Smooth muscle cell (in vitro differentiated cells): ENCODE measurements at regions not wholly inside any gene's neighbourhood (a gene's known extent, or its start where the extent isn't known, plus 50 kb on each side); places are given as distances from the start of the nearest gene placed in this dataset.

Source experiments
- DNase-seq: peaks from one replicate; lab custom pipeline; 2025; ENCODE audit not compliant: unreplicated experiment; lab: John Stamatoyannopoulos, UW
- H2AFZ ChIP-seq: fragments of 200-600 bp; sonication (generic); 2 replicates; pipeline ENCODE4 v1.6.0; 2016; ENCODE audit warnings: antibody characterized with exemption, low read depth, mild to moderate bottlenecking
- H3F3A ChIP-seq: fragments of 200-600 bp; sonication (generic); 2 replicates; pipeline ENCODE4 v1.6.0; 2017; ENCODE audit warnings: antibody characterized with exemption, low read depth
- H3K27ac ChIP-seq: fragments of 200-600 bp; sonication (generic); 2 replicates; pipeline ENCODE4 v1.5.1; 2016; ENCODE audit warnings: low read depth, mild to moderate bottlenecking
- H3K27me3 ChIP-seq: fragments of 200-600 bp; sonication (generic); 2 replicates; pipeline ENCODE4 v1.6.1; 2016; ENCODE audit warnings: low read depth, mild to moderate bottlenecking
- H3K36me3 ChIP-seq: fragments of 200-600 bp; sonication (generic); 2 replicates; pipeline ENCODE4 v1.5.1; 2016; ENCODE audit warnings: low read depth
- H3K4me1 ChIP-seq: fragments of 200-600 bp; sonication (generic); 2 replicates; pipeline ENCODE4 v1.5.1; 2016; ENCODE audit warnings: low read depth
- H3K4me2 ChIP-seq: fragments of 200-600 bp; sonication (generic); 2 replicates; pipeline ENCODE4 v1.6.0; 2016; ENCODE audit warnings: mild to moderate bottlenecking
- H3K4me3 ChIP-seq: fragments of 200-600 bp; sonication (generic); 2 replicates; pipeline ENCODE4 v1.5.1; 2016; ENCODE audit warnings: mild to moderate bottlenecking
- H3K79me2 ChIP-seq: fragments of 200-600 bp; sonication (generic); 2 replicates; pipeline ENCODE4 v1.6.0; 2016; ENCODE audit warnings: low read depth, mild to moderate bottlenecking
- H3K9ac ChIP-seq: fragments of 200-600 bp; sonication (generic); 2 replicates; pipeline ENCODE4 v1.6.0; 2016; ENCODE audit warnings: low read depth
- H3K9me3 ChIP-seq: fragments of 200-600 bp; sonication (generic); replicated peaks from 2 replicates; pipeline ENCODE4 v1.5.1; 2016; ENCODE audit warnings: low read depth
- H4K20me1 ChIP-seq: fragments of 200-600 bp; sonication (generic); 2 replicates; pipeline ENCODE4 v1.6.0; 2016; ENCODE audit warnings: low read depth
- WGBS: methylation state at CpG from one replicate; pipeline ENCODE4 v1.1.7; 2016; ENCODE audit warnings: low lambda C conversion rate; 5-methylcytosine and 5-hydroxymethylcytosine counted together
- TF ChIP-seq, protein P1 (sequence below): fragments of 200-600 bp; sonication (generic); IDR thresholded peaks from 2 replicates; pipeline ENCODE4 v1.5.1; 2017; ENCODE audit warnings: borderline replicate concordance, mild to moderate bottlenecking, antibody characterized with exemption; ENCODE audit not compliant: insufficient read depth, poor library complexity, severe bottlenecking

- Histone ChIP-seq H3K9me3 (no peaks in the 10 kb centered on the region), H3F3A (no peaks in the 10 kb centered on the region), H3K4me3 (no peak overlapping the region), H3K27me3 (no peaks in the 10 kb centered on the region), H3K27ac (no peak overlapping the region), H3K79me2 (no peaks in the 10 kb centered on the region), H3K4me2 (no peak overlapping the region), H3K36me3 (no peaks in the 10 kb centered on the region), H2AFZ (no peak overlapping the region), H3K4me1 (no peaks in the 10 kb centered on the region), H3K9ac (no peak overlapping the region), H4K20me1 (no peaks in the 10 kb centered on the region)
- no peak for DNase-seq
- WGBS, result 91% methylated on average over 6 of the region's 6 CpGs
- TF ChIP-seq, protein P1, sequence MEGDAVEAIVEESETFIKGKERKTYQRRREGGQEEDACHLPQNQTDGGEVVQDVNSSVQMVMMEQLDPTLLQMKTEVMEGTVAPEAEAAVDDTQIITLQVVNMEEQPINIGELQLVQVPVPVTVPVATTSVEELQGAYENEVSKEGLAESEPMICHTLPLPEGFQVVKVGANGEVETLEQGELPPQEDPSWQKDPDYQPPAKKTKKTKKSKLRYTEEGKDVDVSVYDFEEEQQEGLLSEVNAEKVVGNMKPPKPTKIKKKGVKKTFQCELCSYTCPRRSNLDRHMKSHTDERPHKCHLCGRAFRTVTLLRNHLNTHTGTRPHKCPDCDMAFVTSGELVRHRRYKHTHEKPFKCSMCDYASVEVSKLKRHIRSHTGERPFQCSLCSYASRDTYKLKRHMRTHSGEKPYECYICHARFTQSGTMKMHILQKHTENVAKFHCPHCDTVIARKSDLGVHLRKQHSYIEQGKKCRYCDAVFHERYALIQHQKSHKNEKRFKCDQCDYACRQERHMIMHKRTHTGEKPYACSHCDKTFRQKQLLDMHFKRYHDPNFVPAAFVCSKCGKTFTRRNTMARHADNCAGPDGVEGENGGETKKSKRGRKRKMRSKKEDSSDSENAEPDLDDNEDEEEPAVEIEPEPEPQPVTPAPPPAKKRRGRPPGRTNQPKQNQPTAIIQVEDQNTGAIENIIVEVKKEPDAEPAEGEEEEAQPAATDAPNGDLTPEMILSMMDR, result no peak
Measured at GRCh38 chr5:112472614-112473013, 53.5 kb upstream of the EPB41L4A start.

DNA sequence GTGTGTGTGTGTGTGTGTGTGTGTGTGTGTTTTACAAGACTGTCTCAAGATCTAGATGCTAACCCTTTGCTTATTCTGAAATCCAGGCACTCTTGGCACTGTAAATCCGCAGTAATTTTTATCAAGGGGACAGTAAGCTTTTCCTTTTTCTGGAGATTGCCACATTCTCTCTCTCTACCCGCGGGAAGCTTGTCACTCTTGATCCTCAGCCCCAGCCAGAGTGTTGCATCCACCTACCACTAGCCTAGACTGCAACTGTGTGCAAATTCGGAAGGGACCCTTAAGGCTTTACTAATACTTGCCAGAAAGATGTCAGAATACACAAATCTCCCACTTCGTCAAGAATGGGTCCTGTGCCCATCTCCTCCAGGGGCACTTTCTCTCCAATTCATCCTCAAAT lies 54.9 kb upstream of the EPB41L4A start:
- H3K4me2 ChIP-seq, result peak overlapping the region; percentile 21

DNA sequence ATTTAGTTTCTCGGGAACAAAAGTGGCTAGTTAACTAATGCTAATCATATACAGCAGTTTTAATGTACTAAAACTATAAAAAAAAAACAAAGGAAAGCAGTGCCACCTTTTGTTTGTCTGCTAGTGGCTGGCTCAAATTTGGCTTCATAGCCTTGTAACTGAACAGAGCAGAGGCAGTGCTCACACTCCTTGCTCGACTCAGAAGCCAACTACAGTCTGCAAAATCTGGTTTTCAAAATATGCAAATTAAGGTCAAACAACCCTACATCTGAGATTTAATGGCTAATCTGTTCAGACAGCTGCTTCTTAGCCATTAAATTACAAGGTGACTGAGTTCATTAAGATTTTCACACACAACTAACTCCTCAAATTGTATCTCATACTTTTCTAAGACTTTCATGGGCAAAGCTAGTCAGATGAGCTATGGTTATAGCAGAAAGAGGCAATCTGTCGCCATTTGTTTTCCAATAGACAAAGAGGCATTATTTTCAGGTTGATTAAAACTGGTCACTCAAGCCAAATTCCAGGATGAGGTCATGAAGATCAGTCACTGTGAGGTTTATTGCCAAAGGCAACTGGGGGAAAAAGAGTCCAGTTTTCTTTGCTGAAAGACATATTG lies 56.8 kb upstream of the EPB41L4A start:
- Histone ChIP-seq H3K9me3 (no peaks in the 10 kb centered on the region), H3K36me3 (no peaks in the 10 kb centered on the region), H3F3A (no peaks in the 10 kb centered on the region), H3K27ac (peak overlapping the region; percentile 87), H3K9ac (peak overlapping the region; percentile 28), H3K4me3 (no peak overlapping the region), H3K79me2 (no peaks in the 10 kb centered on the region), H3K27me3 (no peaks in the 10 kb centered on the region), H4K20me1 (no peaks in the 10 kb centered on the region), H3K4me1 (no peaks in the 10 kb centered on the region), H3K4me2 (no peak overlapping the region), H2AFZ (peak overlapping the region; percentile 57)
- 74% methylated on average over 3 of the region's 3 CpGs for WGBS
- DNase-seq, result no peak
- TF ChIP-seq, protein P1, result no peak

More for the DNA sequence above, 54.9 kb upstream of the EPB41L4A start:
- TF ChIP-seq, protein P1, result no peak
- H2AFZ ChIP-seq, result peak overlapping the region; percentile 35
- no peaks in the 10 kb centered on the region for H3K36me3 ChIP-seq
- no peak overlapping the region for H3K9ac ChIP-seq
- DNase-seq, result no peak
- H4K20me1 ChIP-seq, result no peaks in the 10 kb centered on the region
- no peaks in the 10 kb centered on the region for H3K79me2 ChIP-seq
- H3F3A ChIP-seq, result no peaks in the 10 kb centered on the region
- no peaks in the 10 kb centered on the region for H3K27me3 ChIP-seq
- 24% methylated on average over 5 of the region's 5 CpGs for WGBS
- no peaks in the 10 kb centered on the region for H3K9me3 ChIP-seq
- no peak overlapping the region for H3K27ac ChIP-seq
- no peaks in the 10 kb centered on the region for H3K4me1 ChIP-seq
- H3K4me3 ChIP-seq, result no peak overlapping the region

DNA sequence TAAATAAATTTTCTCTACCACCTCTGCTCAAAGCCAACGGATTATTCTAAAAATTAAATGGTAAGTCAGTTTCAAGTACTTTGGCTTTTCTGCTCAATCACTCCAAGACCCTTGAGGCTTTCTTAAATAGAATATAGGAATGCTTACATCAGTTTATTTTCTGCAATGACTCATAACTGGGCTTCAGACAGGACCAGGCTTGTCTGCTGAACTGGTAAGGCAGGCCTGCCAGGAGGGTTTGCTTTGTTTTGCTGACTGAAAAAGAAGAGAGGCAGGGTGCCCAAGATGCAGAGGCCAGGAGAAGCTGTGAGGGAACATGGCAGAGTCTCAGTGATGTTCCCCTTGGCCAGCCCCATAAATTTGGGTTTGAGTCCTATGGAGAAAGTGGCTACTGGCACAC lies 60.3 kb upstream of the EPB41L4A start:
- H3K79me2 ChIP-seq, result no peaks in the 10 kb centered on the region
- no peaks in the 10 kb centered on the region for H3K4me1 ChIP-seq
- no peaks in the 10 kb centered on the region for H3K36me3 ChIP-seq
- 69% methylated on average over 1 of the region's 1 CpG for WGBS
- H4K20me1 ChIP-seq, result no peaks in the 10 kb centered on the region
- TF ChIP-seq, protein P1, result no peak
- no peak for DNase-seq
- H3K9me3 ChIP-seq, result no peaks in the 10 kb centered on the region
- H3K9ac ChIP-seq, result no peak overlapping the region
- H3K27me3 ChIP-seq, result no peaks in the 10 kb centered on the region
- H3K27ac ChIP-seq, result peak overlapping the region; percentile 73
- no peak overlapping the region for H3K4me3 ChIP-seq
- peak overlapping the region; percentile 15 for H3K4me2 ChIP-seq
- H3F3A ChIP-seq, result no peaks in the 10 kb centered on the region
- peak overlapping the region; percentile 84 for H2AFZ ChIP-seq
